GM18499 (cell line): ENCODE measurements at regions not wholly inside any gene's neighbourhood (a gene's known extent, or its start where the extent isn't known, plus 50 kb on each side); places are given as distances from the start of the nearest gene placed in this dataset.

Experiments used
- ATAC-seq: cut with Tn5 transposase; IDR thresholded peaks from one replicate; pipeline ENCODE4 v1.9.1; 2021; ENCODE audit warnings: moderate number of reproducible peaks; ENCODE audit not compliant: insufficient read depth, unreplicated experiment

- ATAC-seq: no peak
Measured at GRCh38 chr5:173819521-173819920, 68.6 kb upstream of the CPEB4 start.

DNA sequence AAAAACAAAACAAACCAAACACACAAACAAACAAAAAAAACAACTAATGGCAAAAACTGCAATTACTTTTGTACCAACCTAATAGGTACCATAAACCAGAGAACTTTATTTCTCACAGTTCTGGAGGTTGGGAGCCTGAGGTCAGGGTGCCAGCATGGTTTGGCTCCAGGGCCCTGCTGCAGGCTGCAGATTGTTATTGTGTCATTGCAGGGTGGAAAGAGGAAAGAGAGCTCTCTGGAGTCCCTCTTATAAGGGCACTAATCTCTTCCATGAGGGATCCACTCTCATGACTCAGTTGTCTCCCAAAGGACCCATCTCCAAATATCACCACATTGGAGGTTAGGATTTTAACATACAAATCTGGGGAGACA, 64.9 kb upstream of the CPEB4 start:
- no peak for ATAC-seq

DNA sequence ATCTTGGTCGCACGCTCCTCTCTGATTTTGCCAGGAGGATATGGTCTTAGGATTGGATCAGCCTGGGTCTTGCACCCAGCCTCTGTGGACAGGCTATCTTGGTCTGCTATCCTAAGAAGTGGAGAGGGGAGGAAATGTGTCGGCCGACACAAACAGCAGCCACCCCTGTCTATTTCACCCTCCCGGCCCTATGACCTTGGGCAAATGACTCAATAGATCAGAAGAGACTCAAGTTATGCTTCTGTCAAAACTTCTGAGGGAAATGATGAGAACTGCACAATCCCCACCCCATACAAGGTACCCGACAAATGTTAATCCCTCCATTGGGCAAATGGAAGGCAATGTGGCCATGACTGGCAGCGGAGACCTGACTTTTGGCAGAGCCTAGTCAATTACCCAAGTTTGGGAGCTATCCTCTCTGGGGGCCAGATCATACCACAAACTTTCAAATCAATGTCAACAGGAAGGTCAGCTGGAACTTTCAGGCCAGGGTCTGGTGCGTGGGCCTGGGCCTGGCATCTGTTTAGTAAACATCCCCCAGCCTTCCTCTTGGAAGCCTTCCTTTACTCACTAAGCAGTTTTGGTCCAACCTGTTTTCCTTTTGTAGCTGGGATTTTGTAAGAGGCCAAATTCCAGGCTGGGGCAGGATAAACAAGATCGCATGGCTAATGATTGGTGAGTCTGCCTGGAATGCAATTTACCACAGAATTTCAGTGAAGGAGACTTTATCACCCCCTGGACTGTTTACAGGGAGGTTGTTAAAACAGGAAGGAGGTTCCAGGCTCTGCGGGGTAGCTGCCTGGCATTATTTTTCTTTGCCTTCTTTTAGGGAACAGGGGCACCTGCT, 64.2 kb upstream of the CPEB4 start:
- ATAC-seq: no peak

DNA sequence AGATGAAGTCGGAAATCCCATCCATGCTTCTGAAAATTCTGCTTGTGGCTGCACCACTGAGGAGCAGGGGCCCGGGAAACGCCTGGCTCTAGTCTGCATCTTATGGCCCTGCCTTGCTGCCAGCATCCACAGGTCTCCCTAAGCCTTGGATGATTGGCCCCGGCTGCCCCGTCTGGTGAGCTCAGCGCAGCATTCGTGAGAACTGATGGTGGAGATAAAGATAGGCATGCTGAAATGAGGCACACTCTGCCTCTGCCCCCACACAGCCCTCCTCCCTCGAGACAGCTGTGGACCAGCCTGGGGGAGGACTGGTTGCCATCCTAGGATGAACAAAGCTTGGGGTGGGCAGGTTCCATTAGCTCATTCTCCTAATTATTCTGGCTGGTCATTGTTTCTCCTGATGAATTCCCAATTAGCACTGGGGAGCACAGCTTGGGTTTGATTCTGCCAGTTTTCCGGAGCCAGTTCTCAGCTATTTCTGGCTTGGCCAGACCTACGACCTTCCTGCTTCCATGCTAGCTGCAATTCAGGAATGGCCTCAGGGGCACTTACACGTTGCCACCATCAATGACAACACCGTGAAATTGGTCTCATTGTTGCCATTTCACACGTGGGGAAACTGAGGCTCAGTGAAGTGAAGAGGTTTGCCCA, 62.8 kb upstream of the CPEB4 start:
- no peak for ATAC-seq

DNA sequence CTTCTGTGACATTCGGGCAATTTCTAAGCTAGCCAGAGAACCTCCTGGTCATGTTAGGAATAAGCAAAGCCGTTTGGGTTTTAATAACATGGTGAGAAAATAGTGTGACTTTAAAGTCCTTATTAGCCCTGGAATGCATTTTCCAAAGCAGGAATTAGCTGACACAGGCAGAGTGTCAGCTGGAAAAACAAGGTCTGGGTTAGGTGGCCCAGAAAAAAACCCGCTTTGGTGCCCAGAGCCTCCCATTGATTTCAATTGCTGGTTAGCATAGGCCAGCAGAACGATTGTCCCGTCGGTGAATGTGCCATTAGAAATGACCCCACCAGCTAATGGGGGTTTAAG, 62.1 kb upstream of the CPEB4 start:
- ATAC-seq: no peak

GRCh38 chr5:173826428-173827350, 61.5 kb upstream of the CPEB4 start:
- no peak for ATAC-seq

- ATAC-seq: no peak
Measured at GRCh38 chr5:173828952-173829351, 59.2 kb upstream of the CPEB4 start.

- no peak for ATAC-seq
Measured at GRCh38 chr5:173829826-173830225, 58.3 kb upstream of the CPEB4 start.

DNA sequence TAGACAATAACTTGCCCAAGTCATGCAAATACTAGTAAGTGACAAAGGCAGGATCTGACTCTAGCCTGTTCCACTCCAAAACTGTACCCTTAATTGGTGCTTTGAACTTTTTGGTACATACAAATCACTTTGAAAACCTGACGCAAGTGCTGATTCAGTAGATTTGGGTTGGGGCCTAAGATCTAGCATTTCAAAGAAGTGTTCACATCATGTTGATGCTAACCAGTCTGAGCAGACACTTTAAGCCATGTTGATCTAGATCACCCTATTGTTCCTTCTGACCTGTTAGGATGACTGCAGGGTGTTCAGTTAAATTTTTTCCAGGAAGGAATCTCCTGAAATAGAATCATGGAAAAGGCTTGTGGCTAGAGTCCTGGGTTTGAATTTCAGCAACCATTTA, 57.7 kb upstream of the CPEB4 start:
- no peak for ATAC-seq

- ATAC-seq: no peak
Measured at GRCh38 chr5:173831196-173831914, 56.8 kb upstream of the CPEB4 start.

DNA sequence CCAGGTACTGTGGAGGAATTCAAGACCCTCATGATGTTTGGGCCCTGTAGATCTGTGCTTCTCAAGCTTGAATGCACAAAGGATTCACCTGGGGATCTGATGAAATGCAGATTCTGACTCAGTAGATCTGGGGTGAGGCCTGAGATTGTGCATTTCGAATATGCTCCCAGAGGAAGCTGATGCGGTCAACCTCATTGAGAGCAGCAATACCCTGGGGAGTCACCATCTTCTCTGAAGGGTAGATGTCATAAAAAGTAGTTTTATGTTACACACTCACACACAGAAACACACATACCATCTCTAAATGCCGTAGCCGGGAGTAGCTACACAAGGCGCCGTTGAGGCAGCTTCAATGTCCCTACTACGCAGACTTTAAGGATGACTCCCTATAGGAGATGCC, 55.8 kb upstream of the CPEB4 start:
- no peak for ATAC-seq

- no peak for ATAC-seq
Measured at GRCh38 chr5:173833196-173833985, 54.8 kb upstream of the CPEB4 start.

GRCh38 chr5:173834071-173834771, 53.9 kb upstream of the CPEB4 start:
- ATAC-seq: no peak

GRCh38 chr5:173835131-173835530, 53.0 kb upstream of the CPEB4 start:
- ATAC-seq: no peak

DNA sequence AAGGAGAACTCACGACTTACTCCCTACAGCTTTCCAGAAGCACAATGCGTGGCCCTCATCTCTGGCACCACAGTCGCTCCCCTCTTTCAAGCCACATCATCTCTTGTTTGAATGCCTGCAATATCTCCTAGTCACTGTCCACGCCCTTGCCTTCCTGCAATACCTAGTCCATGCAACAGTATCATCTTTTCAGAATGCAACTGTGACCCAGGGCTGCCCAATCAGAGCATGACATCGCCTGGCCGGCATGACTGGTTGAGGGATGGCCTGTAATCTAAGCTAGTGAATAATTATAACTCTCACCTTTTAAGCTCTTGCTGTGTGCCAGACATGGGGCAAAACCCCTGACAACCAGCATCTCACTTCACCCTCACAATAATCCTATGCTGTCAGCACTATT, 52.5 kb upstream of the CPEB4 start:
- no peak for ATAC-seq

- no peak for ATAC-seq
Measured at GRCh38 chr5:173837654-173838053, 50.5 kb upstream of the CPEB4 start.
